ENCODE measurements at regions not wholly inside any gene's neighbourhood (a gene's known extent, or its start where the extent isn't known, plus 50 kb on each side); places are given as distances from the start of the nearest gene placed in this dataset.
A peak's percentile ranks its signal among the peaks of the same experiment; 100 is the strongest.

GRCh38 chr7:142431491-142431890 lies 173.6 kb upstream of the PRSS58 start:
- DNase-seq (ENCODE audit: low spot score in 2 of 2) (no peak), FAIRE-seq (no peak)

- FAIRE-seq: no peak
These were observed 170.2 kb upstream of the PRSS58 start for GRCh38 chr7:142428094-142428493.

DNA sequence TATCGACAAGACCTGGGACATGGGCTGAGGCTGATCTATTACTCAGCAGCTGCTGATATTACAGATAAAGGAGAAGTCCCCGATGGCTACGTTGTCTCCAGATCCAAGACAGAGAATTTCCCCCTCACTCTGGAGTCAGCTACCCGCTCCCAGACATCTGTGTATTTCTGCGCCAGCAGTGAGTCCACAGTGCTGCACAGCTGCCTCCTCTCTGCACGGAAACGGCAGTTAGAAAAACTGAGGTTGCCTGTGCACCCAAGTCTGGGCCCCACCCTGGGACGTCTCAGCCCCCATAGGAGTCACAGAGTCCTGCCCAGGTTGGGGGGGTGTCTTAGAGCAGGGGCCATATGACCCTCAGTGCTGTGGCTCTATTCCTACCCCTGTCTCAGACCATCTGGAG lies 167.4 kb upstream of the PRSS58 start:
- FAIRE-seq (no peak), DNase-seq (ENCODE audit: low spot score in 2 of 2) (no peak)

More at GRCh38 chr7:142428094-142428493, 170.2 kb upstream of the PRSS58 start:
- no peak for DNase-seq (ENCODE audit: low spot score in 2 of 2)

GRCh38 chr7:142422621-142423020 lies 164.8 kb upstream of the PRSS58 start:
- DNase-seq (ENCODE audit: low spot score in 2 of 2) (no peak), FAIRE-seq (no peak)

DNA sequence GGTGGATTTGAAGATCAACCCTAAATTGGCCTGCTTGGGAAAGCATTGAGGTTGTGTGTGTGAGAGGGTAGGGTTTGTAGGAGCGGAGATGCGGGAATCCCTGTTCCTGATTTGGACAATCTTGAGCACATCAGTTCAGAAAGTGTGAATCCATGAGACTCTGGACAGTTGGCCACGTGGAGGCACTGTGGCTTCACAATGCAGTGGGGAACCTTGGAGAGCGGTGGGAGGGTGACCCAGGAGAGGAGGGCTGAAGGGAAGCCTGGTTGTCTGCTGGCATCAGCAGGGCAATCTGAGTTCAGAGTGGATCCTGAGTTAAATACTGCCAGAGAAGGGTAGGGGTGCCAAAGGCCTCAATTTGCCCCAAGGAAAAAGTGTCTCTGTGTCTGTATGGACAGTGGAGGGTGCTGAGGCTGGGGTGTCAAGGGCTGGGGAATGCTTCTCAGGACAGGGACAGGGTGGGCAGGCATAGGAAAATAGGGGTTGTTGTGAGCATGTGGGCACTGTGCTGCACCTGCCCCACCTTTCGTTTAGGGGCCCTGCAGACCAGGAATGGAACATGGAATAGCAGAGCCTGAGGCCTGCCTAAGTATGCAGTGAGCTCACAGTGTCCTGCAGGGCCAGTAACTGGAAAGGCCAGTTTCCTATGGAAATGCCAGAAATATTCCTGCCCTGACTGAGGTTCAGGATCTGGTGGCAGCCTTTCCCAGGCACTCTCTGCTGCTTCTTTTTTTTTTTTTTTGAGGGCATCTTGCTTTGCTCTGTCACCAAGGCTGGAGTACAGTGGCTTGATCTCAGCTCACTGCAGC lies 162.9 kb upstream of the PRSS58 start:
- no peak for FAIRE-seq
- no peak for DNase-seq (ENCODE audit: low spot score in 2 of 2)

GRCh38 chr7:142418326-142418725 lies 160.5 kb upstream of the PRSS58 start:
- FAIRE-seq (no peak), DNase-seq (ENCODE audit: low spot score in 2 of 2) (no peak)

DNA sequence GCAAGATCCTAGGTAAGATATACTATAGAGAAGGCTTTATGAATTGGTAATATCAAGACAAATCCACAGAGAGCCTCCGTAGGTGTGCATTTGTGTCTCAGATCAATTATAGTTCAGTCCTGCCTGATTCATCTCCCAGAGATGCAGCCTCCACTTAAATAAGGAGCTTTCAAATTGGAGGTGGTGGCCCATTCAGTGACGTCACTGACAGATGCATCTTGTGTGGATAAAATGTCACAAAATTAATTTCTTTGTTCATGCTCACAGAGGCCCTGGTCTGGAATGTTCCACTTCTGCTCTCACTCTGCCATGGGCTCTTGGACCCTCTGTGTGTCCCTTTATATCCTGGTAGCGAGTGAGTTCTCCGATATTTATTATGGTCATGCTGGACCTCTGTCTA lies 157.1 kb upstream of the PRSS58 start:
- FAIRE-seq (no peak), DNase-seq (ENCODE audit: low spot score in 2 of 2) (no peak)

DNA sequence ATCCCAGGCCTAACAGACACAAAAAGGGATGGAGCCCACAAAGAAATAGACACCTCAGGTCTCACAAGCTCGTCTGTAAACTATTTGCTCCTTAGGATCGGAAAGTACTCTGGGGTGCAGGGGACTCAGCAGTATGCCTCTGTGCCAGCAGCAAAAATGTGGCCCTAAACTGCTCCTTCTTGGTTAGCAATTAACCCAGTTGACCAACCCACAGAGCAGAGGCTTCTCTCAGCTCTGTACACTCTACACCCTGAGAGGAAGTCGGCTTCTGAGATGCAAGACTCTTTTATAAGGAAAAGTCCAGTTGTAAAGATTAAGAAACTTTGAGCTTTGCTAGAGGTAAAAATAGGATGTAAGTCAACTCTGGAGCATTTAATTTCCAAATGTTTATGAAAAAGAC lies 156.3 kb upstream of the PRSS58 start:
- DNase-seq (ENCODE audit: low spot score in 2 of 2): no peak
- FAIRE-seq: no peak

DNA sequence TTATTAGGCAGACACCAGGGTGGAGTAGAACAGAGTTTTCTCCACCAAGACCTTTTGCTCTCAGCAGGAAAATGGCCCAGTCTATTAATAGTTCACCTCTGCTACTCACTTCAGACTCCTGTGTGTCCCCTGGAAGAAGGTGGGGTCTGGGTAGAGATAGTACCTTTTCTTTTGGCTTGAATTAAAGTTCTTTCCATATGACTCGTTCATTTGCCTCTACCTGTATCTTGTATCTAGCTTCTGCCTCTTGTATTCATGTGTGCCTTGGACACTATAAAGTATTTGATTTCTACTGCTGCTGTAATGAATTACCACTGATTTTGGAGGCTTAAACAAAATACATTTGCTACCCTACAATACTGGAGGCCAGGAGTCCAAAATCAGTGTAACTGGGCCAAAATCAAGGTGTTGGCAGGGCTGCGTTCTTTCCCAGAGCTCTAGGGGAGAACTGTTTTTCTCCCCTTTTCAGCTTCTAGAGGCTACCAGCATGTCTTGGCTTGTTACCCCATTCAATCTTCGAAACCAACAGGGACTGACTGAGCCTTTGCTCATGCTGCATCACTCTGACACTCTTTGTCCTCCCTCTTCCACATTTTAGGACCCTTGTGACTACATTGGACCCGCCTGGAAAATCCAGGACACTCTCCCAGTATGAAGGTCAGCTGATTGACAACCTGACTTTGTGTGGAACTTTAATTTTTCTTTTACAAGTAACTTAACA lies 155.6 kb upstream of the PRSS58 start:
- DNase-seq (ENCODE audit: low spot score in 2 of 2): no peak
- FAIRE-seq: no peak

DNA sequence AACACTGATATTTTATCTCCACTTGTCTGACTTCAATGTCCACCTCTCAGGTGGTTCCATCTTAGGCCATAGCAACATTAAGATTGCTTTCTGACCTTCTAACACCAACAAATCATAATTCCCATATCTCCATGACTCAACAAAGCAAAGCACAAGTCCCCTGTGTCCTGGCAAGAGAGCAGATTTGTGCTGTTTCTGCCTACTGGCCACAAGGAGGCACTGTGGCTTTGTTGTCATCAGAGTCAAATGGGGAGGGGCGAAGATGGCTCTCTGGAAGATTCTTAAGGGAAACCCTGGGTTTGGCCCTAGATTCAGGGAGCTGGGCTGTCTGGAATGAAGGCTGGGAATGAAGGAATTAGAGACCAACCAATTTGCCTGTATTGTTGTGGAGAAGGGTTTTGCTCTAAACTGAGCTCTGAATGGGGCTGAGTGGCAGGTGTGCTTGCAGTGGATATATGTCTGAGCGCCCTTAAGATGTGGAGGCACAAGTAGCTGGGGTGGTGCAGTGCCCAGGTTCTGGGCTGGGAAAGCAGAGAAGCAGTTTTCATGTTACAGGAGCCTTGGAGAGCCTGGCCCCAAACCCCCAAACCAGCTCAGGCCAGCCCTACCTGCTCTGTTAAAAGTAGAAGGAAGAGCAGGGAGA lies 154.8 kb upstream of the PRSS58 start:
- no peak for FAIRE-seq
- no peak for DNase-seq (ENCODE audit: low spot score in 2 of 2)

DNA sequence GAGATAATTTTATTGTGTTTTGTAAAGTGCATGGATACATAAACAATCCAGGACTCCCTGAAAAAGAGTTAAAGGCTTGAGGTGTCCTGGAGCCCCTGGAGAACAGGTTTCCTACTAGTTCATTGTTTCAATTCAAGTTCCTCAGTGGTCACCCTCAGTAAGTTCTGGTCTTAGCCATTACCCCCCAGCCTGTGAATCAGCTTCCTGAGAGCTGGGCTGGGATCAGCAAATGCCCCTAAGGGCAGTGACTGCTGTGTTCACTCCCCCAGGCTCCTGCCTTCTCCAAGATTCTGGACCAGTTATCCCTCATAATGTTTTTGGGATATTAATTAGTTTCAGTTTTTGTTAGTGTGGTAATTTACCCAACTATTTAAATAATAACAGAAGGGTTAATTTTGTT lies 151.6 kb upstream of the PRSS58 start:
- DNase-seq (ENCODE audit: low spot score in 2 of 2): no peak
- FAIRE-seq: no peak

DNA sequence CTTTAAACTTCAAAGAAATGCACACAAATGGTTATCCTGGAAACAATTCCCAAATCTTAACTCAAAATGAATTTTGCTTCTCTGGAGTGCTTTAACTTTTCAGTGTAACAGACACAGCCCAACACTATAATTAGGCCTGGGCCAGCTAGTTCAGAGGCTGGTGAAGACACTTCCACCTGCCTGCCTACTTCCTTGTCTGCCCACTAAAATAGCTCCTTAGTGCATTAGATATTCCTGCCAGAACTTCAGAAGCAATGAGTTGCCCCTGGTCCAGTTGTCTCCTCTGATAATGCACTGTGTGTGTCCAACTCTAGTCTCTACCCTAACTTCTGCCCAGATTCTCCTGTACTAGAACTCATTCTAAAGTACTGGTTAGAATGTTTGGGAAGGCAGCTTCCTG lies 150.9 kb upstream of the PRSS58 start:
- FAIRE-seq (no peak), DNase-seq (ENCODE audit: low spot score in 2 of 2) (no peak)

DNA sequence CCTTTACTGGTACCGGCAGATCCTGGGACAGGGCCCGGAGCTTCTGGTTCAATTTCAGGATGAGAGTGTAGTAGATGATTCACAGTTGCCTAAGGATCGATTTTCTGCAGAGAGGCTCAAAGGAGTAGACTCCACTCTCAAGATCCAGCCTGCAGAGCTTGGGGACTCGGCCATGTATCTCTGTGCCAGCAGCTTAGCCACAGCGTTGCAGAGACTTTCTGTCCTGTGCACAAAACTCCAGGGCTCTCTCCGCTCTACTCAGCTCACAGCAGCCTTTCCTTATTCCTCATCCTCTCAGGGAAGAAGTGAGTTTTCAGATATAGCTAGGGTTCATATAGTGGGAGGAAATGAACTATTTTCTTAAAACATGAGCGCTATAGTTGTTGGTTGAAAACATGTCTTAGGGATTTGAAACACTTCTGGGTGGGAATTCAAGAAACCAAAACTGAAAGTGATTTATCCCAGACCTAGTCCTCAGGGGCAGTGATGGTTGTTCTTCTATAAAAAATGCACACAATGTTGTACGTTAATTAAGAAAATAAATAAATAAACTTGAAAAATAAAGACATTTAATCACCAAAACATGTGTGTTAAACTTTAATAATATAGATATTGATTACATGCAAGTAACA lies 150.2 kb upstream of the PRSS58 start:
- FAIRE-seq (no peak), DNase-seq (ENCODE audit: low spot score in 2 of 2) (no peak)

- DNase-seq (ENCODE audit: low spot score in 2 of 2): no peak
- FAIRE-seq: no peak
These were observed 147.4 kb upstream of the PRSS58 start for GRCh38 chr7:142405122-142405765.

DNA sequence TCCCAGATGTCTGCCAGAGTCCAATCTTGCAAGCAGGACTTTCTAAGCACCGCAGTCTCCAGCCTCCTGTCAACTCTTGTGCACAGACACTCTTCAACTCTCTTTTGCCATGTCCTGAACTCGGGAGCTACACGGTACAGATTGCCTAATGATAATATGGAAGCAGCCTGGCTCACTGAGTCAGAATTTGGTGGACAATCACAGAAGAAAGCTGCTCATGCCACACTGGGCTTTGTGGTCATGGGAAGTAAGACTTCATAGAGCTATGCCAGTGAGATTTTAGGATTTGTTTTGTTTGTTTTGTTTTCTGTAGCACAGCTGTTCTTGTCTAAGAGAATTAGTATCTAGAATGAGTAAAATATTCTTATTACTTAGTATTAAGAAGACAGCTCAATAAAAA lies 144.1 kb upstream of the PRSS58 start:
- DNase-seq (ENCODE audit: low spot score in 2 of 2) (no peak), FAIRE-seq (no peak)

GRCh38 chr7:142400042-142400533 lies 142.2 kb upstream of the PRSS58 start:
- no peak for FAIRE-seq
- no peak for DNase-seq (ENCODE audit: low spot score in 2 of 2)

GRCh38 chr7:142391191-142391992 lies 133.5 kb upstream of the PRSS58 start:
- no peak for DNase-seq (ENCODE audit: low spot score in 2 of 2)
- no peak for FAIRE-seq

- no peak for FAIRE-seq
- no peak for DNase-seq (ENCODE audit: low spot score in 2 of 2)
These were observed 131.7 kb upstream of the PRSS58 start for GRCh38 chr7:142389544-142389943.

DNA sequence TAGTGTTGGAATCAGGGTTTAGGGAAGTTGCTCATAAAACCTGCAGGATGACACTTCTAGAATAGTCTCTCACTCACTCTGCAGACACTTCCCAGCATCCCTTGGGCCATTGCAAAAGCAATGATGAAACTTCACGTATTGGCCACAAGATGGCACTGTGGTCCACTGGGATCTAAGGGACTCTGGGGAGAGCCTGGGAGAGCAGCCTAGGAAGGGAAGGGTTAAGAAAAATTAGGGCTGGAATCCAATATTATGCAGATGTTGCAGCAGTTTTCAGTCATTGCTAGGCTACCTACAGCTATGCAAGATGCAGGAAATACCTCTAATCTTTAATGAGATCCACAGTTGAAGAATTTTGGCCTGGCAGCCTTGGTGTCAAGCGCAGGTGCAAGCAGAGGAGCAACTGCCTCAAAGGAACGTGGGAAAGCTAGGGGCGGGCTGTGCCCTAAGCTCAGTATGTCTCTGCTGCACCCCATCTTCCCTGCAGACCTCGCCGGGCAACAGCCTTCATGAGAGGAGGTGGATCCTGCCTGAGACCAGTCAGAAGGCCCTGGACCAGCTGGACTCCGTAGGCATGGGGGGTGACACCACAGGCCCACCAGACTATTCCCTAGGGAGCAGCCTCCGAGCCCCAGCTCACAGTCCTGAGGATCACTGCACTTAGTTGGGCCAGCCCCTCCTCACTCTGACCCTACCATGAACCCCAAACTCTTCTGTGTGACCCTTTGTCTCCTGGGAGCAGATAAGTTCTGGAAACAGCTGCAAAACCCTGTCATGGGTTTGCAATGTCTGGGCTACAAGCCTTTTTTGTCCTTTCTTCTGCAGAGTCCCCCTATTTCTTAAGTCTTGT lies 127.9 kb upstream of the PRSS58 start:
- FAIRE-seq: no peak
- DNase-seq (ENCODE audit: low spot score in 2 of 2): peak; percentile 16 to 20

Data from frontal cortex (tissue), 3 donors.